ENCODE measurements at regions not wholly inside any gene's neighbourhood (a gene's known extent, or its start where the extent isn't known, plus 50 kb on each side); places are given as distances from the start of the nearest gene placed in this dataset.

DNA sequence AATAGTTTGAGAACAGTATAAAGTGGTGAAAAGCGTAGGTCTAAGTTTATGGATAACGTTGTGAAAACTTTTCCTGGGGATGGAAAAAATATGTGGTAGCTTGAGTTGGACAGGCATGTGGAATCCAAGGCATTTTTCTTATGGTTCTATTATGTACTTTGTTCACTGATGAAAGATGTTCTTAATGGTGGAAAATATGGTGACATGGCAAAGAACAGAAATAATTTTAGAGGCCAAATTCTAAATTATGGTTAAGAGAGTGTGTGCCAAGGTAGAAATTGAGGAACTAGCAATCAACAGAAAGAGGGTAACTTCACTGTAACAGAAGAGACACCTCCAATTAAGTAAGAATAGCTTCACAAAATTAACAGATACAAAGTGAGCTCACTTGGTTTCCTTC lies 427.8 kb downstream of the SLC6A15 start:
- H3K36me3 Mint-ChIP-seq (ENCODE audit: low read depth, unreplicated experiment), result no peaks in the 10 kb centered on the region
- Histone ChIP-seq H3K9me3 (ENCODE audit: insufficient read depth, low read depth, low read length) (no peaks in the 10 kb centered on the region), H2AFZ (ENCODE audit: low read depth, low read length) (no peak overlapping the region), H4K20me1 (ENCODE audit: insufficient read depth, low read length) (no peaks in the 10 kb centered on the region), H3K79me2 (ENCODE audit: insufficient read depth, low read length) (no peaks in the 10 kb centered on the region), H3K4me3 (ENCODE audit: insufficient read depth, low read depth, low read length) (no peak overlapping the region), H3K27me3 (ENCODE audit: insufficient read depth, low read length) (no peaks in the 10 kb centered on the region), H3K36me3 (ENCODE audit: insufficient read depth, low read length) (no peaks in the 10 kb centered on the region), H3K4me2 (ENCODE audit: low read length) (no peak overlapping the region), H3K27ac (ENCODE audit: low read depth, low read length) (no peak overlapping the region), H3K4me1 (ENCODE audit: insufficient read depth, low read length) (no peaks in the 10 kb centered on the region), H3K9ac (ENCODE audit: low read length) (no peak overlapping the region)
- FAIRE-seq, result no peak
- no peaks in the 10 kb centered on the region for H3K4me1 Mint-ChIP-seq (ENCODE audit: low read depth, unreplicated experiment)
- no peak for DNase-seq (ENCODE audit: low read depth)
- H3K27ac Mint-ChIP-seq (ENCODE audit: unreplicated experiment), result no peak overlapping the region
- no peak overlapping the region for H3K4me3 Mint-ChIP-seq (ENCODE audit: unreplicated experiment)
- H3K27me3 Mint-ChIP-seq (ENCODE audit: low read depth, unreplicated experiment), result no peaks in the 10 kb centered on the region
- no peaks in the 10 kb centered on the region for H3K9me3 Mint-ChIP-seq (ENCODE audit: unreplicated experiment)
- no peak for TF ChIP-seq EZH2 (IDR thresholded peaks at IDR 0.05; ENCODE audit: insufficient read depth, low read length)
- TF ChIP-seq, protein P1, sequence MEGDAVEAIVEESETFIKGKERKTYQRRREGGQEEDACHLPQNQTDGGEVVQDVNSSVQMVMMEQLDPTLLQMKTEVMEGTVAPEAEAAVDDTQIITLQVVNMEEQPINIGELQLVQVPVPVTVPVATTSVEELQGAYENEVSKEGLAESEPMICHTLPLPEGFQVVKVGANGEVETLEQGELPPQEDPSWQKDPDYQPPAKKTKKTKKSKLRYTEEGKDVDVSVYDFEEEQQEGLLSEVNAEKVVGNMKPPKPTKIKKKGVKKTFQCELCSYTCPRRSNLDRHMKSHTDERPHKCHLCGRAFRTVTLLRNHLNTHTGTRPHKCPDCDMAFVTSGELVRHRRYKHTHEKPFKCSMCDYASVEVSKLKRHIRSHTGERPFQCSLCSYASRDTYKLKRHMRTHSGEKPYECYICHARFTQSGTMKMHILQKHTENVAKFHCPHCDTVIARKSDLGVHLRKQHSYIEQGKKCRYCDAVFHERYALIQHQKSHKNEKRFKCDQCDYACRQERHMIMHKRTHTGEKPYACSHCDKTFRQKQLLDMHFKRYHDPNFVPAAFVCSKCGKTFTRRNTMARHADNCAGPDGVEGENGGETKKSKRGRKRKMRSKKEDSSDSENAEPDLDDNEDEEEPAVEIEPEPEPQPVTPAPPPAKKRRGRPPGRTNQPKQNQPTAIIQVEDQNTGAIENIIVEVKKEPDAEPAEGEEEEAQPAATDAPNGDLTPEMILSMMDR (IDR thresholded peaks at IDR 0.05; ENCODE audit: insufficient read depth, low read depth, low read length), result no peak

DNA sequence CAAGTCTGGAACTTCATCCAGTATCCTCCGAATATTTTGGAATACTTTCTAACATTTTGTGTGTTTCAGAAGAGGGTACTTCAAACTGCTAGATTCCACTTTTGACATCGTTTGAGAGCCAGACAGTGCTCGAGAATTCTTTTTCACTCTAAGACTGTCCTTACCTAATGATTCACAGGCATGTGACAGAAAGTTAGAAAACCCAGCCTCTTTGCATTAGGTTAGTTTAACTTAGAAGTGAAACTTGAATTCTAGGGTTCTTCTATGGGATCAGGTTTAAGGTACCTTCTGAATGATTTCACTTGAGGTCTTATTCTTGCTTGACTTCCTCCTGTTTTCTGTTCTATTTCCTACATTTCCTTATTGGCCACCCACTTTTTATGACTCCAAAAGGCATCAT lies 431.8 kb downstream of the SLC6A15 start:
- Histone ChIP-seq H4K20me1 (ENCODE audit: insufficient read depth, low read length) (no peaks in the 10 kb centered on the region), H3K27ac (ENCODE audit: low read depth, low read length) (no peak overlapping the region), H3K4me2 (ENCODE audit: low read length) (no peak overlapping the region), H3K79me2 (ENCODE audit: insufficient read depth, low read length) (no peaks in the 10 kb centered on the region), H3K9ac (ENCODE audit: low read length) (no peak overlapping the region), H3K4me3 (ENCODE audit: insufficient read depth, low read depth, low read length) (no peak overlapping the region), H3K4me1 (ENCODE audit: insufficient read depth, low read length) (no peaks in the 10 kb centered on the region), H3K36me3 (ENCODE audit: insufficient read depth, low read length) (no peaks in the 10 kb centered on the region), H3K27me3 (ENCODE audit: insufficient read depth, low read length) (no peaks in the 10 kb centered on the region), H2AFZ (ENCODE audit: low read depth, low read length) (no peak overlapping the region), H3K9me3 (ENCODE audit: insufficient read depth, low read depth, low read length) (no peaks in the 10 kb centered on the region)
- H3K9me3 Mint-ChIP-seq (ENCODE audit: unreplicated experiment), result no peaks in the 10 kb centered on the region
- FAIRE-seq (no peak), DNase-seq (ENCODE audit: low read depth) (no peak)
- no peaks in the 10 kb centered on the region for H3K4me1 Mint-ChIP-seq (ENCODE audit: low read depth, unreplicated experiment)
- TF ChIP-seq, protein P1 (IDR thresholded peaks at IDR 0.05; ENCODE audit: insufficient read depth, low read depth, low read length), result no peak
- no peak for TF ChIP-seq EZH2 (IDR thresholded peaks at IDR 0.05; ENCODE audit: insufficient read depth, low read length)
- no peaks in the 10 kb centered on the region for H3K27me3 Mint-ChIP-seq (ENCODE audit: low read depth, unreplicated experiment)
- H3K36me3 Mint-ChIP-seq (ENCODE audit: low read depth, unreplicated experiment), result no peaks in the 10 kb centered on the region
- H3K27ac Mint-ChIP-seq (ENCODE audit: unreplicated experiment), result no peak overlapping the region
- no peak overlapping the region for H3K4me3 Mint-ChIP-seq (ENCODE audit: unreplicated experiment)

DNA sequence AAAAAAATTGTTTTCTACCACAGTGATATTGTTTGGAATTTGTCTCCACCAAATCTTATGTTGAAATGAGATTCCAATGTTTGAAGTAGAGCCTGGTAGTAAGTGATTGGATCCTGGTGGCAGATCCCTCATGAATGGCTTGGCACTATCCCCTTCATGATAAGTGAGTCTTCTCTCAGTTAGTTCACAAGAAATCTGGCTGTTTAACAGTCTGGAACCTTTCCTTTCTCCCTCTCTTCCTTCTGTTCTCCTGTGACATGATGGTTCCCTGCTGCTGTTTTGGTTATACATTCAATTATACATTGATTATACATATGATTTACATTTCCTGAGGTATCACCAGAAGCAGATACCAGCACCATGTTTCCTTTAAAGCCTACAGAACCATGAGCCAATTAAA lies 442.2 kb downstream of the SLC6A15 start:
- H3K4me1 ChIP-seq (ENCODE audit: insufficient read depth, low read length), result no peaks in the 10 kb centered on the region
- Mint-ChIP-seq H3K4me1 (ENCODE audit: low read depth, unreplicated experiment) (no peaks in the 10 kb centered on the region), H3K27ac (ENCODE audit: unreplicated experiment) (no peak overlapping the region), H3K9me3 (ENCODE audit: unreplicated experiment) (no peaks in the 10 kb centered on the region), H3K27me3 (ENCODE audit: low read depth, unreplicated experiment) (no peaks in the 10 kb centered on the region), H3K36me3 (ENCODE audit: low read depth, unreplicated experiment) (no peaks in the 10 kb centered on the region), H3K4me3 (ENCODE audit: unreplicated experiment) (no peak overlapping the region)
- H3K36me3 ChIP-seq (ENCODE audit: insufficient read depth, low read length), result no peaks in the 10 kb centered on the region
- no peak overlapping the region for H2AFZ ChIP-seq (ENCODE audit: low read depth, low read length)
- H4K20me1 ChIP-seq (ENCODE audit: insufficient read depth, low read length), result no peaks in the 10 kb centered on the region
- no peak overlapping the region for H3K9ac ChIP-seq (ENCODE audit: low read length)
- no peak for FAIRE-seq
- DNase-seq (ENCODE audit: low read depth), result no peak
- H3K4me3 ChIP-seq (ENCODE audit: insufficient read depth, low read depth, low read length), result no peak overlapping the region
- no peaks in the 10 kb centered on the region for H3K27me3 ChIP-seq (ENCODE audit: insufficient read depth, low read length)
- no peak overlapping the region for H3K4me2 ChIP-seq (ENCODE audit: low read length)
- no peaks in the 10 kb centered on the region for H3K9me3 ChIP-seq (ENCODE audit: insufficient read depth, low read depth, low read length)
- no peak overlapping the region for H3K27ac ChIP-seq (ENCODE audit: low read depth, low read length)
- no peaks in the 10 kb centered on the region for H3K79me2 ChIP-seq (ENCODE audit: insufficient read depth, low read length)
- TF ChIP-seq EZH2 (IDR thresholded peaks at IDR 0.05; ENCODE audit: insufficient read depth, low read length), result no peak
- TF ChIP-seq, protein P1 (IDR thresholded peaks at IDR 0.05; ENCODE audit: insufficient read depth, low read depth, low read length), result no peak

All from astrocyte (in vitro differentiated cells and primary cell).